ENCODE measurements at regions not wholly inside any gene's neighbourhood (a gene's known extent, or its start where the extent isn't known, plus 50 kb on each side); places are given as distances from the start of the nearest gene placed in this dataset.

DNA sequence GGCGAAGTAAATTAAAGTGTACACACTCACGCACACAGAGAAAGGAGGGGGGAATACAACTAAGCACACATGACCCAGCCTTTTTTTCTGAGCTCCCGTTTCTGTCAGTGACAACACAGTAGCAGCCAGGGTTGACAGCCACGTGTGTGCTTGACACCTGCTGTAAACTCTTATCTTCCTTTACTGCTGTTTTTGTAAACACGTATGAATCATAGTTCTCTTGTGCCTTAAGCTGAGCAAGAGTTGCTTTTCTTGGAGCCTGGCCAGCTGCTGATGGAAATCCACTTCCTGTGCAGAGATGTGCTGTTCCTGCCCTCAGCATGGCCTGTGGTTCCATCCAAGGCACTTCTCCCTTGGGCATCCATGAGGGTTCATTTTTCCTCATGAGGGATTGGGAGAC is 561.9 kb downstream of the GALR1 start:
- WGBS (ENCODE audit: insufficient coverage, insufficient read length) = no CpG with 5 or more reads among the region's 5 CpGs
- no peak for DNase-seq (ENCODE audit: low read depth, low spot score)
- no peaks in the 10 kb centered on the region for H3K27me3 ChIP-seq (ENCODE audit: control insufficient read depth, insufficient read depth, low read length)

DNA sequence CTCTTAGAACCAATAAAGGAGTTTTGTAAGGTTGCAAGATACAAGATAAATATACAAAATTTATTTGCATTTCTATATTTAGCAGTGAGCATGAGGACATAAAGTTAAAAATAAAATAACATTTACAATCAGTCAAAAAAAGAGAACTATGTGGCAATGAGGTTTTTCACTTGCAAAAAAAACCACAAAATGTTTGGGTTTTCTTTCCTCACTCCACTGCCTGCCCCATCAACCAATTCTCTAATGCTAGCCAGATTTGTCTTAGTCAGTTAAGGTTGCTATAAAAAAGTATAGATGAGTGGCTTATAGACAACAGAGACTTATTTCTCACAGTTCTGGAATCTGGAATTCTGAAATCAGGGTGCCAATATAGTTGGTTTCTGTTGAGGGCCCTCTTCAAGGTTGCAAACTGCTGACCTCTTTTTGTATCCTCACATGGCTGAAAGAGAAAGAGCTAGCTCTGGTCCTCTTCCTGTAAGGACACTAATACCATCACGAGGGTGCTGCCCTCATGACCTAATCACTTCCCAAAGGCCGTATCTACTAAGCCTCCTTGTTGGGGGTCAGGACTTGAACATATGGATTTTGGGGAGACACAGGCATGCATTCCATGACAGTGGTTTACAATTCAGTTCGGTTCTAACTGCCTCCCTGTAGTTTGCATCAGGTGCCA is 566.2 kb downstream of the GALR1 start:
- no peaks in the 10 kb centered on the region for H3K36me3 ChIP-seq (ENCODE audit: control insufficient read depth, insufficient read depth, low read length)
- no peaks in the 10 kb centered on the region for H3K9me3 ChIP-seq (ENCODE audit: control insufficient read depth, insufficient read depth, low read length)
- no peak overlapping the region for H3K4me3 ChIP-seq (ENCODE audit: low read length)
- WGBS (ENCODE audit: insufficient coverage, insufficient read length) = no CpG with 5 or more reads among the region's 3 CpGs
- no peaks in the 10 kb centered on the region for H3K4me1 ChIP-seq (ENCODE audit: control insufficient read depth, insufficient read depth, low read length)
- no peak overlapping the region for H3K27ac ChIP-seq (ENCODE audit: low read length)
- no peak for DNase-seq (ENCODE audit: low read depth, low spot score)
- H3K27me3 ChIP-seq (ENCODE audit: control insufficient read depth, insufficient read depth, low read length) = no peaks in the 10 kb centered on the region

More for the DNA sequence above, 561.9 kb downstream of the GALR1 start:
- no peaks in the 10 kb centered on the region for H3K4me1 ChIP-seq (ENCODE audit: control insufficient read depth, insufficient read depth, low read length)
- H3K36me3 ChIP-seq (ENCODE audit: control insufficient read depth, insufficient read depth, low read length) = no peaks in the 10 kb centered on the region
- H3K9me3 ChIP-seq (ENCODE audit: control insufficient read depth, insufficient read depth, low read length) = no peaks in the 10 kb centered on the region
- no peak overlapping the region for H3K4me3 ChIP-seq (ENCODE audit: low read length)
- no peak overlapping the region for H3K27ac ChIP-seq (ENCODE audit: low read length)

DNA sequence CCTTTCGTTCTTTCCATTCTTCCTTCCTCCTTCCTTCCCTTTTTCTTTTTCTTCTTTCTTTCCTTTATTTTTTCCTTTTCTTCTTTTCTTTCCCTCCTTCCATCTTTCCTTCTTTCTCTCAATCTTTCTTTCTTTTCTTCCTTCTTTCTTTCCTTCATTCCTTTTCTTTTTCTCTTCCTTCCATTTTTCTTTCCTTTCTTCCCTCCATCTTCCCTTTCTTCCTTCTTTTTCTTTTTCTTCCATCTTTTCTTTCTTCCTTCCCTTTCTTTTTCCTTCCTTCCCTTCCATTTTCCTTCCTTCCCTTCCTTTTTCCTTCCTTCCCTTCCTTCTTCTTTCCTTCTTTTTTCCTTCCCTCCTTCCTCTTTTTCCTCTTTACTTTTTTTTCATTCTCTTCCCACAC is 568.7 kb downstream of the GALR1 start:
- Histone ChIP-seq H3K36me3 (ENCODE audit: control insufficient read depth, insufficient read depth, low read length) (no peaks in the 10 kb centered on the region), H3K4me1 (ENCODE audit: control insufficient read depth, insufficient read depth, low read length) (0 out of 2 replicates have a peak, but pooled peaks cover 2% of the 10 kb centered on the region), H3K9me3 (ENCODE audit: control insufficient read depth, insufficient read depth, low read length) (no peaks in the 10 kb centered on the region), H3K4me3 (ENCODE audit: low read length) (no peak overlapping the region), H3K27ac (ENCODE audit: low read length) (no peak overlapping the region), H3K27me3 (ENCODE audit: control insufficient read depth, insufficient read depth, low read length) (no peaks in the 10 kb centered on the region)
- no peak for DNase-seq (ENCODE audit: low read depth, low spot score)
- no CpG with 5 or more reads among the region's 1 CpG for WGBS (ENCODE audit: insufficient coverage, insufficient read length)

DNA sequence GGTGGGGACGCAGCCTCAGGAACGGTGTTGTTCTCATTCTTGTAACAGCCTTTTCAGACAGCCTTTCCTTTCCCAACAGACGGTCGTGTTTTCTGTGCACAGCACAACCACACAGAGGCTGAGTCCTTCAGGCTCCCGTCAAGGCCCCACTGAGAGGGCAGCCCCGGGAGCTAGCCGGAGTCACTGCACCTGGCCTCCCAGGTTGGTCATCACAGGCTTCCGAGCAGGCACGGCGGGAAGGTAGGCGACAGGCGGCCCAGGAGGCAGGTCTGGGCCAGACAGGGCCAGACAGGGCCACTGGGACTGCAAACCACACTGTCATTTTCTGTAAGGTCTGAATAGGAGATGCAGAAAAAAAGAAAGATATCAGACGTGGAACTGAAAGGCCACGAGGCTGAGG is 570.8 kb downstream of the GALR1 start:
- no peak overlapping the region for H3K4me3 ChIP-seq (ENCODE audit: low read length)
- no peaks in the 10 kb centered on the region for H3K27me3 ChIP-seq (ENCODE audit: control insufficient read depth, insufficient read depth, low read length)
- no peak for DNase-seq (ENCODE audit: low read depth, low spot score)
- H3K36me3 ChIP-seq (ENCODE audit: control insufficient read depth, insufficient read depth, low read length) = no peaks in the 10 kb centered on the region
- H3K4me1 ChIP-seq (ENCODE audit: control insufficient read depth, insufficient read depth, low read length) = 0 out of 2 replicates have a peak, but pooled peaks cover 2% of the 10 kb centered on the region
- H3K27ac ChIP-seq (ENCODE audit: low read length) = no peak overlapping the region
- no peaks in the 10 kb centered on the region for H3K9me3 ChIP-seq (ENCODE audit: control insufficient read depth, insufficient read depth, low read length)
- WGBS (ENCODE audit: insufficient coverage, insufficient read length) = no CpG with 5 or more reads among the region's 14 CpGs

DNA sequence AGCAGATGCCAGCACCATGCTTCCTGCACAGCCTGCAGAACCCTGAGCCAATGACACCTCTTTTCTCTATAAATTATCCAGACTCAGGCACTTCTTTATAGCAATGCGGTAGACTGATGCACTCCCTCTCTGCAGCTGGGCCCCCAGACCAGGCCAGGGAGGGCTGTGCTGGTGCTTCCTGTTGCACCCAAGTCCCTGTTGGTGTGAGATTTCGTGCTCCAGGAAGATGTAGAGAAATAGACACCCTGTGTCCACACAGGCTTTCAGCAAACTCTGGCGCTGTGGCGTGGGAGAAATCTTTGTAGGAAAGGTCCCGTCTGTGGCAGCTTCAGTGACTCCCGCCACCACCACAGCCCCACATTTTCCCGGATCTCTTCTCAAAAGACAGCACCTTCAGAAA is 572.2 kb downstream of the GALR1 start:
- Histone ChIP-seq H3K27me3 (ENCODE audit: control insufficient read depth, insufficient read depth, low read length) (no peaks in the 10 kb centered on the region), H3K27ac (ENCODE audit: low read length) (no peak overlapping the region), H3K36me3 (ENCODE audit: control insufficient read depth, insufficient read depth, low read length) (no peaks in the 10 kb centered on the region), H3K4me3 (ENCODE audit: low read length) (no peak overlapping the region), H3K4me1 (ENCODE audit: control insufficient read depth, insufficient read depth, low read length) (0 out of 2 replicates have a peak, but pooled peaks cover 2% of the 10 kb centered on the region), H3K9me3 (ENCODE audit: control insufficient read depth, insufficient read depth, low read length) (no peaks in the 10 kb centered on the region)
- no peak for DNase-seq (ENCODE audit: low read depth, low spot score)
- no CpG with 5 or more reads among the region's 7 CpGs for WGBS (ENCODE audit: insufficient coverage, insufficient read length)

DNA sequence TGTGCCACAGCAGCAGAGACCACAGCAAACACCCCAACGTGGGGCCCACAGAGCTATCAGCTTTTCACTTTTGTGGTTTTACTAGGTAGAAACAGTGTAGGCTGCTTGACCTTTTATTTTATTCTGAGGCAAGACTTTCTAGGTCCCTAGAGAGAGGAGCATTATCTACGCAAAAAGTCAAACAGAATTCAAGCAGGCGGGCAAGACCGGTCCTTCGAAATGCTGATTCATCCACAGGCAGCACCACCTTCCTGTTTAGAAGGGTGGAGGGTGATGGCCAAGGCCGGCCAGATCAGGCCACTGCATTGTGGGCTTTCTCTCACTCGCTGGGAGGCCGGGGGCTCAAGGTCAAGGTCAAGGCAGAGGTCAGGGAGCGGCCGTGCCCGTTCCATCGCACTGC is 573.0 kb downstream of the GALR1 start:
- no CpG with 5 or more reads among the region's 12 CpGs for WGBS (ENCODE audit: insufficient coverage, insufficient read length)
- Histone ChIP-seq H3K27me3 (ENCODE audit: control insufficient read depth, insufficient read depth, low read length) (no peaks in the 10 kb centered on the region), H3K36me3 (ENCODE audit: control insufficient read depth, insufficient read depth, low read length) (no peaks in the 10 kb centered on the region), H3K9me3 (ENCODE audit: control insufficient read depth, insufficient read depth, low read length) (no peaks in the 10 kb centered on the region; the same call in 1 of the 2 replicates), H3K4me1 (ENCODE audit: control insufficient read depth, insufficient read depth, low read length) (0 out of 2 replicates have a peak, but pooled peaks cover 2% of the 10 kb centered on the region), H3K4me3 (ENCODE audit: low read length) (no peak overlapping the region), H3K27ac (ENCODE audit: low read length) (no peak overlapping the region)
- DNase-seq (ENCODE audit: low read depth, low spot score) = no peak

DNA sequence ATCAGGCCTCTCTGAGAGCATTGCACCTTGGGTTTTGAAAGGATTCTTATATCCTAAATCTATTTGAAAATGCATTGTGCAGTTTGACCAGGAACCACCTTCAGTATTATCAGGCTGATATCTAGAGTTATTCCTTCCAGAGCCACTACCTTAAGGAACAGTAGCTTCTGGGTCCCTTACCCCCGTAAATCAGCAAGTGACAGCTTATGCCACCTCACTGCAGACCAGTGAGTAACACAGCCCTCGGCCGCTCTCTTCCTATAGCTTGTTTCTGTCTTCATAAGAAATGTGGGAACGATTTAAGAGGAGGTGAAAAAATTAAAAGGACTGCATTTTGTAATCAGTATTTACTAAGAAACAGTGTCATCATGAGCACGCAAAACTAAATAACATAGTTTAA is 584.2 kb downstream of the GALR1 start:
- H3K4me1 ChIP-seq (ENCODE audit: control insufficient read depth, insufficient read depth, low read length) = no peaks in the 10 kb centered on the region
- no peaks in the 10 kb centered on the region for H3K27me3 ChIP-seq (ENCODE audit: control insufficient read depth, insufficient read depth, low read length)
- H3K4me3 ChIP-seq (ENCODE audit: low read length) = no peak overlapping the region
- no peaks in the 10 kb centered on the region for H3K9me3 ChIP-seq (ENCODE audit: control insufficient read depth, insufficient read depth, low read length)
- WGBS (ENCODE audit: insufficient coverage, insufficient read length) = no CpG with 5 or more reads among the region's 5 CpGs
- H3K27ac ChIP-seq (ENCODE audit: low read length) = no peak overlapping the region
- no peaks in the 10 kb centered on the region for H3K36me3 ChIP-seq (ENCODE audit: control insufficient read depth, insufficient read depth, low read length)
- no peak for DNase-seq (ENCODE audit: low read depth, low spot score)

DNA sequence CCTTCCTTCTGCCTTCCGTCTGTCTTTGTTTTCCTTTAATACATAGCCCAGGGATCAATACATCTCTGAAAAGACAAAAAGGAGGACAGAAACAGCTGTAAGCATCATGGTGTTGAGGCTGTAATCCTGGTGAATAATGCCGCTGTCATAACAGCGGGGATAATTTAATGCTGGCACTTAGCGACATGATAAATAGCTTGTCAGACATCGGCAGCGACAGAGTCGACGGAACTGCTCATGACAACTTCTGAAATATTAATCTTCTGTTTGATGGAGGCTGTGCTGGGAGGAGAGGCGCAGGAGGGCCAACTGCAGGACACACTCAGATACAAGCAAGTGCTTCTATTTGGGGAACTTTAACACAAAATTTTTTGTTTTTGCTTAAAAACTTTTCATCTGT is 602.2 kb downstream of the GALR1 start:
- no peaks in the 10 kb centered on the region for H3K9me3 ChIP-seq (ENCODE audit: control insufficient read depth, insufficient read depth, low read length)
- no peaks in the 10 kb centered on the region for H3K36me3 ChIP-seq (ENCODE audit: control insufficient read depth, insufficient read depth, low read length)
- H3K4me1 ChIP-seq (ENCODE audit: control insufficient read depth, insufficient read depth, low read length) = no peaks in the 10 kb centered on the region
- H3K27ac ChIP-seq (ENCODE audit: low read length) = no peak overlapping the region
- H3K27me3 ChIP-seq (ENCODE audit: control insufficient read depth, insufficient read depth, low read length) = no peaks in the 10 kb centered on the region
- WGBS (ENCODE audit: insufficient coverage, insufficient read length) = no CpG with 5 or more reads among the region's 9 CpGs
- DNase-seq (ENCODE audit: low read depth, low spot score) = no peak
- no peak overlapping the region for H3K4me3 ChIP-seq (ENCODE audit: low read length)

DNA sequence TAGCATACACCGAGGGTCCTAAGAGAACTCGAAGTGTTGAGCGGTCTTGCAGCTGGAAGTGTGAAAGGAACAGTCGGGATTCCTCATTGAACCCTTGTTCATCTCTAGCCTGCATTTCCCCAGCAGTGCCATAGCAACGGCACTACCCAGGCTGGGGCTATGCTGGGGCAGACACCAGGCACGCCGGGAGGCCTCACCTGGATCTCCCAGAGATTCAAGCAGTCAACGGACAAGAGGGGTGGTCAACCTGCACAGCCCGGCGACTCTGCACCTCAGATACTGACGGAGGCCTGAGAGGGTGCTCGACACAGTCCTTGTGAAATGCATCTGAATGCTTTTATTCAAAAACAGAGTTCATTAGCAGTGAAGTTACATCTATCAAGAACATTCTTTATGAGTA is 604.2 kb downstream of the GALR1 start:
- H3K27me3 ChIP-seq (ENCODE audit: control insufficient read depth, insufficient read depth, low read length) = no peaks in the 10 kb centered on the region
- no peaks in the 10 kb centered on the region; the same call in 1 of the 2 replicates for H3K9me3 ChIP-seq (ENCODE audit: control insufficient read depth, insufficient read depth, low read length)
- no peak overlapping the region for H3K27ac ChIP-seq (ENCODE audit: low read length)
- H3K4me3 ChIP-seq (ENCODE audit: low read length) = no peak overlapping the region
- DNase-seq (ENCODE audit: low read depth, low spot score) = no peak
- H3K36me3 ChIP-seq (ENCODE audit: control insufficient read depth, insufficient read depth, low read length) = no peaks in the 10 kb centered on the region
- H3K4me1 ChIP-seq (ENCODE audit: control insufficient read depth, insufficient read depth, low read length) = no peaks in the 10 kb centered on the region
- WGBS (ENCODE audit: insufficient coverage, insufficient read length) = no CpG with 5 or more reads among the region's 12 CpGs

DNA sequence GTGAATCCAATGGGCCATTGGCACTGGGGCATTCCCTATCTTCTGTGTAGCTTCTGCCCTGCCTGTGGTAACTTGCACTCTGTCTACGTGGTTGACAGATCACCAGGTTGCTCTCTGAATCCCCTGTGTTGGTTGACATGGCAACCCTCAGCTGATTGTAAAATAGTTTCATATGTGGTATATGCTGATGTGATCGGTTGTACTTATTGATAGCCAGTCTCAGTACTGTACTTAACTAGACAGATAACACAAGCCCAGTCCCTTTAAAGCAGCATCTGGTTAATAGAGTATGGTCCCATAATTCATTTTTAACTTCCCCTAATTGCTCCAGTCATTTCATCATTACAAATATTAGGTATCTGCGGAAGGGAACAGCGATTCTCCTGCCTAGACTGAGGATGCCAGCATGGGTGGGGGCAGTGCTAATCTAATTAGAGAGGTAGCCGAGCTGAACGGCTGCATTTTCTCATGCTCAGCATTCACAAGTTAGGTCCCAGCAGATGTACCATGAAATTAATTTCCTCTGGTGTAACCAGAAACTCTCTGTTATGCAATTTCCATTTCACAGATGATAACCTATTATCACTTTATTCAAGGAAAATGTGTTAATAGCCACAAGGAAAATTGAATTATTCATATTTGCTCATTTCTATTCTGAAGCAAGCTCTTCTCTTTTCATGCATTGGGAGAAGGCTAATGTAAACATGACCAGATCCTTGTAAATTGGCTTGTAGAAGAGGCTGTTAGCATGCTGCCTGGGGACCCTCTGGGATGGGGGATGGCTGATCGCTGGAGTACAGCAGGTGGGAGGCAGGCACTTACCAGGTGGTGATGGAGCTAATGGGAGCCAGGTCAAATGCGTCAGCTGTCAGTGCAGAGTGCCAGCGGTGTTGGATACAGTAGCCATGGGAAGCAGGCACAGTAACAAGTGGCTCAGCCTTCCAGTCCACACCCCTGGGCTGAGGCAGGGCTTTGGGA is 608.3 kb downstream of the GALR1 start:
- Histone ChIP-seq H3K4me1 (ENCODE audit: control insufficient read depth, insufficient read depth, low read length) (no peaks in the 10 kb centered on the region; the same call in 1 of the 2 replicates), H3K27ac (ENCODE audit: low read length) (no peak overlapping the region), H3K4me3 (ENCODE audit: low read length) (no peak overlapping the region), H3K36me3 (ENCODE audit: control insufficient read depth, insufficient read depth, low read length) (no peaks in the 10 kb centered on the region), H3K9me3 (ENCODE audit: control insufficient read depth, insufficient read depth, low read length) (no peaks in the 10 kb centered on the region; the same call in 1 of the 2 replicates), H3K27me3 (ENCODE audit: control insufficient read depth, insufficient read depth, low read length) (no peaks in the 10 kb centered on the region)
- no peak for DNase-seq (ENCODE audit: low read depth, low spot score)
- no CpG with 5 or more reads among the region's 9 CpGs for WGBS (ENCODE audit: insufficient coverage, insufficient read length)
